NOMO-1 treated with DMSO at 0.1 percent for 48 hours (cell line): ENCODE measurements at regions not wholly inside any gene's neighbourhood (a gene's known extent, or its start where the extent isn't known, plus 50 kb on each side); places are given as distances from the start of the nearest gene placed in this dataset.

Source experiments
- DNase-seq: peaks from one replicate; lab custom pipeline; 2025; ENCODE audit not compliant: unreplicated experiment; lab: John Stamatoyannopoulos, UW

- no peak for DNase-seq
These were observed 211.4 kb downstream of the GRIN2B start for GRCh38 chr12:13769966-13770365.

- no peak for DNase-seq
These were observed 212.1 kb downstream of the GRIN2B start for GRCh38 chr12:13769273-13769672.

DNA sequence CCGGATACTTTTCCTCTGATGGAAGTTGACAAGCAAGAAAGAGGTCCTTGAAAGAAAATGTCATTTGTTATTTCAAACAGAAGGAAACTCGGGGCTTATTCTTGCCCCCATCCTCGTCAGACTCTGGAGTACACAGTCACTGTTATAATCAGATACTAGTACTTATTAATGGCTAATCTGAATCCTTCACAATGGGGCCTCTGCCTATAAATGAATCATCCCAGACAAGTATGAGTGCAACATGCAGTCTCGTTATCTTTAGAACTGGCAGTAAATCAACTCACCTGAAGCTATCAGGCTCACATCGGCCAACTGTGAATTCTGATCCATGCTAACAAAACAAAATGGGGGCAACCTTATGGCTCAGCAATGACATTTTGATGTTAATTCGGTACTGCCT lies 216.7 kb downstream of the GRIN2B start:
- DNase-seq: no peak

GRCh38 chr12:13749389-13749788 lies 232.0 kb downstream of the GRIN2B start:
- no peak for DNase-seq

GRCh38 chr12:13745111-13745860 lies 236.1 kb downstream of the GRIN2B start:
- no peak for DNase-seq

GRCh38 chr12:13744561-13744960 lies 236.8 kb downstream of the GRIN2B start:
- no peak for DNase-seq

GRCh38 chr12:13740149-13740545 lies 241.3 kb downstream of the GRIN2B start:
- DNase-seq: no peak

- DNase-seq: no peak
These were observed 245.7 kb downstream of the GRIN2B start for GRCh38 chr12:13735734-13736133.

GRCh38 chr12:13734584-13735152 lies 246.7 kb downstream of the GRIN2B start:
- DNase-seq: no peak

GRCh38 chr12:13727707-13728195 lies 253.7 kb downstream of the GRIN2B start:
- no peak for DNase-seq

GRCh38 chr12:13725049-13725448 lies 256.4 kb downstream of the GRIN2B start:
- no peak for DNase-seq

GRCh38 chr12:13724136-13724535 lies 257.3 kb downstream of the GRIN2B start:
- no peak for DNase-seq

GRCh38 chr12:13719986-13720385 lies 261.4 kb downstream of the GRIN2B start:
- DNase-seq: no peak

- DNase-seq: no peak
These were observed 263.1 kb downstream of the GRIN2B start for GRCh38 chr12:13718271-13718670.

- DNase-seq: no peak
These were observed 265.3 kb downstream of the GRIN2B start for GRCh38 chr12:13716119-13716518.

DNA sequence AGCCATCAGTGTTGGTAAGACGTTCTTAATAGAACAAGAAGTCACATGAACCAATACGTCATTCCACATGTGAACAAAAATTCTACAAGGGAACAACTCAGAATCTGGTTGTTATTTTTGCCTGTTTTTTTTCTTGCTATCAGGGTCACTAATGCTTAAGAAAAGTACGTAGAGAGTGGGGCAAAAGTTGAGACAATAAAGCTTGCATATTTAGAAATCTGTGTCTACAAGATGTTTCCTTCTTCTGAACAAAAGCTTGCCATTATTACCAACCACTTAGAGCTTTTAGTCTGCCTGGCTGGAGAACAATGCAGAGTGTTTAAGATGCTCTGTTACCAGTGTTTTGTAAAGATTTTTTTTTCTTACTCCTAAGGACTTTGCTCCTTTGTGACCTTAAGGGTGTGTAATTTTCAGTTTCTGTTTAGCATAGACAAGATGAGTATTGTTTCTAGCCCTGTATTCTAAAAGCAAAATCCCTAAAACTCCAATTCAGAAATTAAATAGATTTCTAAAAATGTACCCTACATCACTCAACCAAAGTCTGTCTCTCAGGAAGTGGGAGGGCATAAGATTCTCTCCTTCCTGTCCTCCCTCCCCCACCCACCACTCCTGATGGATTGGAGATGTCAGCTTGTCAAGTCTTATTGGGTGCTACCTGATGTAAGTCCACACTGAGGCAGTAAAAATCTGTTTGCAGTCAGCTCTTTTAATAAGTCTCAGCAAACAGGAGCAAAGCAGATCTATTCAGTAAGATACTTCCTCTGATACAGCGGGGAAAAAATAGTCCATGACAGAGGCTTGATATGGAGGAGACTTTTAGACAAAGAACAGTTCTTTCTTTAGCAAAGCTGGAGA lies 267.6 kb downstream of the GRIN2B start:
- no peak for DNase-seq

- no peak for DNase-seq
These were observed 273.6 kb downstream of the GRIN2B start for GRCh38 chr12:13707829-13708228.

DNA sequence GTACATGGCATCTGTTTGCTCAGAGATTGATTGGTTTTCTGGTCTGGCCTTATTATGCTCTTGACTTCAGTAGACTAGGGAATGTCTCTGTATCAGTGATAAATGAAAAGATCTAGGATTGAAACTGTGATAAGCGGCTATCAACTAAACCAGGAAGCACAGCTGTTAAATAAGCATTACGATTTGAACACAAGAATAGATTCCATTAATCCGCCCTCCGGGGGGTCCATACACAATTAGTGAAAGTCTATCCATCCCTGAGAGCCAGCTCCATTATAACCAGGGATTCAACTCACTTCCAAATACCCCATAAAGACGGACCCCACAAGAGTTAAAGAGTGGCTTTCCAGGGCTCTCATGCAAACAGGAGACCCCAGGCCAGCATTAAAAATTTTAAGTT lies 279.0 kb downstream of the GRIN2B start:
- no peak for DNase-seq

DNA sequence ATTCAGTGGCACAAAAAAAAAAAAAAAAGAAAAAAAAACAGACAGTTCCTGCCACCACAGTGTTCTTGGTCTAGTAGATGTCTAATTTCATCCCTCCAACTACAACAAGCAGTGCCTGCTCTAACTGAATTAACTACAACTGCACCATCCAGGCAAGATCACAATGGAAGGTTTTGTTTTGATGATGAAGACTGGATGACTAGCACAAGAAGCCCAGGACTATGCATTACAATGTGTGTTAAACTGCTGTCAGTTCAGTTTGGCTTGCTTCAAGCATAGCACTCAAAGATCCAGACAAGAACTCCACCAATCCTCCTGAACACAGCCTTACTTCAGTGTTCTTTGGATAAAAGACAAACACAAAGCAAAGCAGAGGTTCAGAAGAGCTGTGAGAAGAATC lies 279.9 kb downstream of the GRIN2B start:
- no peak for DNase-seq

DNA sequence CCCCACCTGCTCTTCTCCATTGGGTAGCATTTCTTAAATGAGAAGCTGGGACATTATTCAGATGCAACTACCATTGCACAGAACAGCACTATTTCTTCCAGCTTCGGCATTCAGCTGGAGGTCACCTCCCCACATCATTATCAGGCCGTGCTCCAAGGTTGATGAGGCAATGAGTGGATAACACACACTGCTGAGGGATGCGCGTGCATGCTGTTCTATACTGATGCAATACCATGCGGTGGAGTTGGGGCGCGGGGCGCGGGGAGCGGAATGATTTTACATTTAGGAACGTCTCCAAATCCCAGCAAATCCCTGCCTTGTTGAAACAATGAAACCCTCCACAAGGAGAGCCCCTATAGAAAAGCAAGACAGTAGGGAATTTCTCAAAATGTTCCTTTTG lies 283.4 kb downstream of the GRIN2B start:
- DNase-seq: no peak

DNA sequence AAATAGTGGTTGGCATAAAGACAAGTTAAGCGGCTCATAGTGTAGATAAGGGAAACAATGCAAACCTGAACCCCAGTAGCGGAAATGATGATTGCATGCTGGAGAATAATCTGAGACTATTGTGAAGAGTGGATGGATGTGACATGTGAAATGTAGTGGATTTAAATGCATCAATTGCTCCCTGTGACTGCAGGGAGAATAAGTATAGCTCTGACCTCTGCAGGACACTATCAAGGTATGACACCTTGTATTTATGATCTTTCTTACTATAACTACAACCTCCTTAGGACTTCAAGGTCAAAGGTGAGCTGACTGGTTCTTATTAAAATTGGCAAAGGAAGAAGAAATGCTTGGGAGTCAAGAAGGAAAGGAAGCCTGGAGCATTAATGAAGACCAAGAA lies 285.6 kb downstream of the GRIN2B start:
- no peak for DNase-seq

- no peak for DNase-seq
These were observed 289.1 kb downstream of the GRIN2B start for GRCh38 chr12:13692332-13692731.
